GM12873 (cell line): ENCODE measurements at regions not wholly inside any gene's neighbourhood (a gene's known extent, or its start where the extent isn't known, plus 50 kb on each side); places are given as distances from the start of the nearest gene placed in this dataset.

ENCODE experiments used
- CTCF ChIP-seq: IDR thresholded peaks from 2 replicates; pipeline ENCODE4 v1.5.1; 2012; ENCODE audit warnings: low read depth, mild to moderate bottlenecking, moderate library complexity, low read length, control low read depth; ENCODE audit not compliant: insufficient read depth; ENCODE audit errors: missing control alignments

- no peak for TF ChIP-seq CTCF
These were observed 164.7 kb upstream of the CCND2 start for GRCh38 chr12:4108803-4109345.

GRCh38 chr12:4107911-4108697 lies 165.5 kb upstream of the CCND2 start:
- TF ChIP-seq CTCF: no peak

GRCh38 chr12:4107436-4107878 lies 166.1 kb upstream of the CCND2 start:
- TF ChIP-seq CTCF: peak; percentile 80

- TF ChIP-seq CTCF: no peak
These were observed 166.9 kb upstream of the CCND2 start for GRCh38 chr12:4106621-4107020.

GRCh38 chr12:4104722-4105244 lies 168.8 kb upstream of the CCND2 start:
- no peak for TF ChIP-seq CTCF

GRCh38 chr12:4099276-4099675 lies 174.3 kb upstream of the CCND2 start:
- TF ChIP-seq CTCF: no peak

GRCh38 chr12:4091016-4091743 lies 182.4 kb upstream of the CCND2 start:
- TF ChIP-seq CTCF: no peak
